Neural cell (in vitro differentiated cells): ENCODE measurements at regions not wholly inside any gene's neighbourhood (a gene's known extent, or its start where the extent isn't known, plus 50 kb on each side); places are given as distances from the start of the nearest gene placed in this dataset.
A peak's percentile ranks its signal among the peaks of the same experiment; 100 is the strongest.

Experiments used
- H2AFZ ChIP-seq: fragments of 200-600, 300-800 bp; sonication (generic), shearing (Covaris generic); 2 replicates; pipeline ENCODE4 v1.6.0; 2014; ENCODE audit warnings: low read depth, mild to moderate bottlenecking, antibody characterized with exemption, low read length, moderate library complexity
- H3F3A ChIP-seq: fragments of 200-600 bp; shearing (Covaris generic); 2 replicates; pipeline ENCODE4 v1.6.1; 2016; ENCODE audit warnings: mild to moderate bottlenecking, moderate library complexity, mixed read lengths, antibody characterized with exemption, low read length; ENCODE audit not compliant: insufficient read depth, poor library complexity, severe bottlenecking
- H3K27ac ChIP-seq: fragments of 200-600, 300-800 bp; sonication (generic), shearing (Covaris generic); 2 replicates; pipeline ENCODE4 v1.5.1; 2014; ENCODE audit warnings: mild to moderate bottlenecking, low read length, moderate library complexity
- H3K27me3 ChIP-seq: fragments of 300-800, 200-600 bp; sonication (generic), shearing (Covaris generic); 2 replicates; pipeline ENCODE4 v1.6.0; 2014; ENCODE audit warnings: mild to moderate bottlenecking, low read depth, low read length, moderate library complexity; ENCODE audit not compliant: insufficient read depth
- H3K36me3 ChIP-seq: fragments of 300-800, 200-600 bp; sonication (generic), shearing (Covaris generic); 2 replicates; pipeline ENCODE4 v1.5.1; 2014; ENCODE audit warnings: mild to moderate bottlenecking, antibody characterized with exemption, low read length, moderate library complexity; ENCODE audit not compliant: insufficient read depth
- H3K4me2 ChIP-seq: fragments of 300-800, 200-600 bp; sonication (generic), shearing (Covaris generic); 2 replicates; pipeline ENCODE4 v1.6.0; 2014; ENCODE audit warnings: mild to moderate bottlenecking, low read length
- H3K4me3 ChIP-seq: fragments of 300-800, 200-600 bp; sonication (generic), shearing (Covaris generic); 2 replicates; pipeline ENCODE4 v1.5.1; 2014; ENCODE audit warnings: mild to moderate bottlenecking, low read length, moderate library complexity
- H3K79me2 ChIP-seq: fragments of 200-600 bp; shearing (Covaris generic); replicated peaks from 2 replicates; pipeline ENCODE4 v1.6.0; 2014; ENCODE audit warnings: mild to moderate bottlenecking, low read length, moderate library complexity; ENCODE audit not compliant: insufficient read depth
- H3K9ac ChIP-seq: fragments of 300-800, 200-600 bp; sonication (generic), shearing (Covaris generic); 2 replicates; pipeline ENCODE4 v1.6.1; 2016; ENCODE audit warnings: mild to moderate bottlenecking, low read length, mixed read lengths
- H3K9me2 ChIP-seq: fragments of 200-600 bp; shearing (Covaris generic); 2 replicates; pipeline ENCODE4 v1.6.1; 2016; ENCODE audit warnings: mild to moderate bottlenecking, low read length, mixed read lengths; ENCODE audit not compliant: insufficient read depth
- H3K9me3 ChIP-seq: fragments of 200-600, 300-800 bp; sonication (generic), shearing (Covaris generic); 2 replicates; pipeline ENCODE4 v1.6.1; 2016; ENCODE audit warnings: mild to moderate bottlenecking, mixed run types, low read length, moderate library complexity, mixed read lengths
- H4K20me1 ChIP-seq: fragments of 200-600 bp; shearing (Covaris generic); 2 replicates; pipeline ENCODE4 v1.6.1; 2016; ENCODE audit warnings: mild to moderate bottlenecking, mixed run types; ENCODE audit not compliant: insufficient read depth
- EP300 ChIP-seq: fragments of 450-650 bp; conservative IDR thresholded peaks from 2 replicates; pipeline ENCODE4 v1.6.1; 2014; ENCODE audit warnings: antibody characterized with exemption, mild to moderate bottlenecking, moderate library complexity; ENCODE audit not compliant: poor library complexity, severe bottlenecking
- EZH2 ChIP-seq: fragments of 200-600, 300-800 bp; shearing (Covaris generic), sonication (generic); IDR thresholded peaks from 2 replicates; pipeline ENCODE4 v1.6.1; 2014; ENCODE audit warnings: antibody characterized with exemption, low read length, borderline replicate concordance, mild to moderate bottlenecking; ENCODE audit not compliant: insufficient read depth, poor library complexity, severe bottlenecking
- MXI1 ChIP-seq: fragments of 450-650 bp; conservative IDR thresholded peaks from 2 replicates; pipeline ENCODE4 v1.6.1; 2014; ENCODE audit warnings: antibody characterized with exemption, mild to moderate bottlenecking; ENCODE audit not compliant: poor library complexity, severe bottlenecking
- POLR2AphosphoS5 ChIP-seq: IDR thresholded peaks from 2 replicates; pipeline ENCODE4 v1.6.1; 2012
- RAD21 ChIP-seq: fragments of 450-650 bp; conservative IDR thresholded peaks from 2 replicates; pipeline ENCODE4 v1.6.1; 2014; ENCODE audit warnings: antibody characterized with exemption, mild to moderate bottlenecking, moderate library complexity
- SMC3 ChIP-seq: fragments of 450-650 bp; conservative IDR thresholded peaks from 2 replicates; pipeline ENCODE4 v1.6.1; 2014; ENCODE audit warnings: antibody characterized with exemption, mild to moderate bottlenecking, moderate library complexity; ENCODE audit not compliant: poor library complexity
- TAF1 ChIP-seq: IDR thresholded peaks from 2 replicates; pipeline ENCODE4 v1.6.1; 2012; ENCODE audit warnings: low read depth
- TF ChIP-seq, protein P1 (sequence below): IDR thresholded peaks from 2 replicates; pipeline ENCODE4 v1.6.1; 2012; ENCODE audit warnings: borderline replicate concordance
- TF ChIP-seq, protein P2 (sequence below): fragments of 450-650 bp; IDR thresholded peaks from 2 replicates; pipeline ENCODE4 v1.5.1; 2014; ENCODE audit warnings: antibody characterized with exemption, mild to moderate bottlenecking, moderate library complexity; ENCODE audit not compliant: poor library complexity, severe bottlenecking

DNA sequence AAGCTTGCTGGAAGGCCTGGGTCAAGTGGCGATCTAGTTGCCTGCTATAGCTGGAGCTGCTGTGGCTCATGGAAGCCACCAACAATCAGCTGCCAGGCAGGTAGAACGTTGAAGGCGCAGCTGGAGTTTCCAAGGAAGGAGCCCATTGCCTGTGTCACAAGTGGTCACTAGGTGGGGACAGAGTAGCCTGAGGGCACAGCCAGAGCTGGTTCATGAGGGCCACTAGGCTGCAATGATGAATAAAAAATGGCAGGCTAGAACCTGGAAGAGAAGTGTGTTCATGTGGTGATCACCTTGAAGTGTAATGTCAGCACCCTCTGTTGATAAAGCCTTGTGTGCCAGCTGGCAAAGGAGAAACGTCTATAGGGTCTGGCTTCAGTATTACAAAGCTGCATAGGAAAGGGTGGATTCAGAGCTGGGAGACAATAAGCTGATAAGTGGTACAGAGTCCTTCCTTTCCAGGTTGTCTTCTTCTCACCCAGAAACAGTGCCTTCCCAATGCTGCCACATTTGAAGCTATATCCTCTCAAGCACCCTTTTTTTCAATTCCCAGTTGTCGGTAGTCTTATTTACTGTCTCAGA, 165.8 kb downstream of the EMP1 start:
- no peak overlapping the region for H2AFZ ChIP-seq

DNA sequence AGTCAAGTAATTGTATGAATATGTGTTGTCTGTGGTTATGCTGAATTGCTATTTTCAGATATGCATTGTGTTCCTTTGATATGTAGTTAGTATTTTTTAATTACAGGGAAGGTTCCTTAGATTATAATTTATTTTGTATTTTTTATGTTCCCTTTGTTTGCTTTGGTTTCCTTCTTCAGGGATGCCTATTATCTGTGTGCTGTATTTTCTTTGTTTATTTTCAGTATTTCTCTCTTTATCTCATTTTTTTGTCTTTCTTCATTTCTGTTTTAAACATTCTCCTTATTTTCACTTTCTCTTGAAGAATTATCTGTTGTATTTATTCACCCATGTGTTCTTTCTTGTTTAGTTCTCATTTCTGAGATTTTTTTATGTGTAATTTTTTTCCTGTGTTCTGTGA, 163.1 kb downstream of the EMP1 start:
- Histone ChIP-seq H3K9me3 (no peaks in the 10 kb centered on the region), H3K36me3 (no peaks in the 10 kb centered on the region), H4K20me1 (no peaks in the 10 kb centered on the region), H3K4me2 (no peak overlapping the region), H3K9me2 (no peaks in the 10 kb centered on the region), H3K9ac (no peak overlapping the region), H3F3A (no peaks in the 10 kb centered on the region), H3K4me3 (no peak overlapping the region), H3K79me2 (no peaks in the 10 kb centered on the region), H3K27ac (no peak overlapping the region), H2AFZ (no peak overlapping the region), H3K27me3 (no peaks in the 10 kb centered on the region)
- TF ChIP-seq TAF1 (no peak), EP300 (no peak), MXI1 (no peak), POLR2AphosphoS5 (no peak), EZH2 (no peak), RAD21 (no peak), SMC3 (no peak)
- TF ChIP-seq, protein P1, sequence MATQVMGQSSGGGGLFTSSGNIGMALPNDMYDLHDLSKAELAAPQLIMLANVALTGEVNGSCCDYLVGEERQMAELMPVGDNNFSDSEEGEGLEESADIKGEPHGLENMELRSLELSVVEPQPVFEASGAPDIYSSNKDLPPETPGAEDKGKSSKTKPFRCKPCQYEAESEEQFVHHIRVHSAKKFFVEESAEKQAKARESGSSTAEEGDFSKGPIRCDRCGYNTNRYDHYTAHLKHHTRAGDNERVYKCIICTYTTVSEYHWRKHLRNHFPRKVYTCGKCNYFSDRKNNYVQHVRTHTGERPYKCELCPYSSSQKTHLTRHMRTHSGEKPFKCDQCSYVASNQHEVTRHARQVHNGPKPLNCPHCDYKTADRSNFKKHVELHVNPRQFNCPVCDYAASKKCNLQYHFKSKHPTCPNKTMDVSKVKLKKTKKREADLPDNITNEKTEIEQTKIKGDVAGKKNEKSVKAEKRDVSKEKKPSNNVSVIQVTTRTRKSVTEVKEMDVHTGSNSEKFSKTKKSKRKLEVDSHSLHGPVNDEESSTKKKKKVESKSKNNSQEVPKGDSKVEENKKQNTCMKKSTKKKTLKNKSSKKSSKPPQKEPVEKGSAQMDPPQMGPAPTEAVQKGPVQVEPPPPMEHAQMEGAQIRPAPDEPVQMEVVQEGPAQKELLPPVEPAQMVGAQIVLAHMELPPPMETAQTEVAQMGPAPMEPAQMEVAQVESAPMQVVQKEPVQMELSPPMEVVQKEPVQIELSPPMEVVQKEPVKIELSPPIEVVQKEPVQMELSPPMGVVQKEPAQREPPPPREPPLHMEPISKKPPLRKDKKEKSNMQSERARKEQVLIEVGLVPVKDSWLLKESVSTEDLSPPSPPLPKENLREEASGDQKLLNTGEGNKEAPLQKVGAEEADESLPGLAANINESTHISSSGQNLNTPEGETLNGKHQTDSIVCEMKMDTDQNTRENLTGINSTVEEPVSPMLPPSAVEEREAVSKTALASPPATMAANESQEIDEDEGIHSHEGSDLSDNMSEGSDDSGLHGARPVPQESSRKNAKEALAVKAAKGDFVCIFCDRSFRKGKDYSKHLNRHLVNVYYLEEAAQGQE, result no peak
- TF ChIP-seq, protein P2, sequence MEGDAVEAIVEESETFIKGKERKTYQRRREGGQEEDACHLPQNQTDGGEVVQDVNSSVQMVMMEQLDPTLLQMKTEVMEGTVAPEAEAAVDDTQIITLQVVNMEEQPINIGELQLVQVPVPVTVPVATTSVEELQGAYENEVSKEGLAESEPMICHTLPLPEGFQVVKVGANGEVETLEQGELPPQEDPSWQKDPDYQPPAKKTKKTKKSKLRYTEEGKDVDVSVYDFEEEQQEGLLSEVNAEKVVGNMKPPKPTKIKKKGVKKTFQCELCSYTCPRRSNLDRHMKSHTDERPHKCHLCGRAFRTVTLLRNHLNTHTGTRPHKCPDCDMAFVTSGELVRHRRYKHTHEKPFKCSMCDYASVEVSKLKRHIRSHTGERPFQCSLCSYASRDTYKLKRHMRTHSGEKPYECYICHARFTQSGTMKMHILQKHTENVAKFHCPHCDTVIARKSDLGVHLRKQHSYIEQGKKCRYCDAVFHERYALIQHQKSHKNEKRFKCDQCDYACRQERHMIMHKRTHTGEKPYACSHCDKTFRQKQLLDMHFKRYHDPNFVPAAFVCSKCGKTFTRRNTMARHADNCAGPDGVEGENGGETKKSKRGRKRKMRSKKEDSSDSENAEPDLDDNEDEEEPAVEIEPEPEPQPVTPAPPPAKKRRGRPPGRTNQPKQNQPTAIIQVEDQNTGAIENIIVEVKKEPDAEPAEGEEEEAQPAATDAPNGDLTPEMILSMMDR, result no peak

More for the DNA sequence above, 165.8 kb downstream of the EMP1 start:
- H3K9ac ChIP-seq, result no peak overlapping the region
- H4K20me1 ChIP-seq, result no peaks in the 10 kb centered on the region
- no peaks in the 10 kb centered on the region for H3F3A ChIP-seq
- no peaks in the 10 kb centered on the region for H3K27me3 ChIP-seq
- H3K27ac ChIP-seq, result no peak overlapping the region
- TF ChIP-seq SMC3 (peak; percentile 69), RAD21 (peak; percentile 64), TAF1 (no peak)
- TF ChIP-seq, protein P2, result peak; percentile 66
- H3K36me3 ChIP-seq, result no peaks in the 10 kb centered on the region
- H3K79me2 ChIP-seq, result no peaks in the 10 kb centered on the region
- no peak overlapping the region for H3K4me3 ChIP-seq
- H3K9me3 ChIP-seq, result no peaks in the 10 kb centered on the region
- H3K9me2 ChIP-seq, result no peaks in the 10 kb centered on the region
- H3K4me2 ChIP-seq, result no peak overlapping the region
